ENCODE measurements at regions not wholly inside any gene's neighbourhood (a gene's known extent, or its start where the extent isn't known, plus 50 kb on each side); places are given as distances from the start of the nearest gene placed in this dataset.
"Not testable (repeated sequence)": the region's sequence is repeated elsewhere in the genome, so short reads cannot be mapped to it uniquely, and the experiment has no call there.

DNA sequence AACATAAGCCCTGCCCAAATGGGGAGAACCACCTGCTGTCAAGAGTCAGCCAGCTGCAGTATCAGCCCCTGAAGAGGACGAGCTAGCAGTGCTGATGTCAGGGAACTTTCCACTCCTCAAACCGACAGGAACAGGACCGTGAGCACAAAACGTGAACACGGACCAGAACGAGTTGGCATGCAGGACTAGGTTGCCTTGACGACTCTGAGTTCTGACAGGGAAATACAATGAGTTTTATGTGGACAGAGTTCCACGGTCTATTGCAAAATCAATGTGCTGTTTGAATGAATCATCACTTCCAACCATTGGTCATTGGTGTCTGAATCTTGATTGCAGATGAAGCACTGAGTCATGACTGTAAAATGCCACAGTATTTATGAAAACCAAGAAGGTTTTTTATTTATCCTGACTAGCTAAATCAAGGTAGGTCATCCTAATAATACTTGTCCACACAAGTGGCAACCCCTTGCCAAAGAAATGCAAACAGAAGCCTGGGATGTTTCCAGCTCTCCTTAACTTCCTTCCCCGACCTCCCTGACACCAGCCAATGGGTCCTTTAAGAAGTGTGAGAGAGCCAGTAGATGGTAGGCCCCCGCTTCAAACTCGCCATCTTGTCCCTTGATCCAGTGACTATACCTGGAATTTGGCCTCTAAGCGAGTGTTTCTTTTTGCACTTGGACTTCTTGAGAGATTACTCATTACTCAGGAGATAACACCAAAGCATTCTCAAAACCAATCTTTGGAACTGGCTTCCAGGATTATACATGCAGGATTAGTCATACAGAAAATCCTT is 119.6 kb downstream of the ASB7 start:
- peak; percentile 99 for DNase-seq (ENCODE audit: low spot score)

GRCh38 chr15:100722551-100723314 is 120.3 kb downstream of the ASB7 start:
- no peak for DNase-seq (ENCODE audit: low spot score)

GRCh38 chr15:100723315-100723801 is 121.0 kb downstream of the ASB7 start:
- DNase-seq (ENCODE audit: low spot score): peak; percentile 59

- DNase-seq (ENCODE audit: low spot score): peak; percentile 58
Measured at GRCh38 chr15:100725121-100726069, 123.0 kb downstream of the ASB7 start.

DNA sequence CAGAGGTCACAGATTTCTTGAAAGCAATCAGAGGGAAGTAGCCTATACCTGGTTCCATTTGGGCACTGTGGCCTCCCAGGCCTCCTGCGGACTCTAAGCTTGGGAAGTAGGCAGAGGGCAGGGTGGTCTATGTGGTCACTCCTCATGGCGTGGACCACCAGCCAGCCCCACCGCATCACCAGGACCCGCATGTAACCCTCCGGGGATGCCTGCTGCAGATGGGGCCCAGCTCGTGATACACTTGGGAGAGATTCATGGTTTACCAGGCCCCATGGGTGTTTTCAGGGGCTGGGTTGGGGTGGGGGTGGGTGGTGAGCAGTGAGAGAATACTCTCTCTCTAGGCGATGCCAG is 123.7 kb downstream of the ASB7 start:
- no peak for DNase-seq (ENCODE audit: low spot score)

DNA sequence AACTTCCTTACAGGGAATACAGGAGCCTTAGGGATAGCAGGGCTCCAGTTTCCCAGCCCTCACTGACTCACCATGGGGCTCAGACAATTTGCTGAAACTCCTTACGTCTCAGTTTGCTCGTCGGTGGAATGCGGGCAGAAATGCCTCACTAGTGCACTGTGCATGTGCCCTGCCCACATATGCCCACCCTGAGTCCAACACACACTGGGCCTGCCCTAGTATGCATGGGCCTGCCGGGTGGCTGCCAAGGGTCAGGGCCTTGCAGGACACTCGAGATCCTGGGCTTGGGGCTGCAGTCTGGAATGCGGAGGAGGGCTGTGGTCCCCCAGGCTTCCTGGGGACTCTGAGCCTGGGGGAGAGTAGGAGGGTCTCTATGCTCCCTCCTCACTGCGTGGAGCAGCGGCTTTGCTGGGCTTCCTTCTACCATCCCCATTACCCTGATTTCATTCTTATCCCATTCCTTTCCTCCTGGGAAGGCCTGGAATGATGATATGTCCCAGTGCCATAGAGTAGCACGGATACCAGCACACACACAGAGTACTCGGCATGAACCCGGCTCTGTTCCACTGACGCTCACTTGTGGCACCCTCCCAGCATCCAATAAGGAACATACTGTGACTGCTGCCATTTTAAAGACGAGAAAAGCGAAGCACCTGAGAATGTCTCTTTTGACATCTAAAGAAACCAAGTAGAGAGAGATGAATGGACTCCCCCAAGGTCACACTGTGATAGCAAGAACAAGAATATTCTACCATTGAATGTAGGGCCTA is 124.2 kb downstream of the ASB7 start:
- no peak for DNase-seq (ENCODE audit: low spot score)

DNA sequence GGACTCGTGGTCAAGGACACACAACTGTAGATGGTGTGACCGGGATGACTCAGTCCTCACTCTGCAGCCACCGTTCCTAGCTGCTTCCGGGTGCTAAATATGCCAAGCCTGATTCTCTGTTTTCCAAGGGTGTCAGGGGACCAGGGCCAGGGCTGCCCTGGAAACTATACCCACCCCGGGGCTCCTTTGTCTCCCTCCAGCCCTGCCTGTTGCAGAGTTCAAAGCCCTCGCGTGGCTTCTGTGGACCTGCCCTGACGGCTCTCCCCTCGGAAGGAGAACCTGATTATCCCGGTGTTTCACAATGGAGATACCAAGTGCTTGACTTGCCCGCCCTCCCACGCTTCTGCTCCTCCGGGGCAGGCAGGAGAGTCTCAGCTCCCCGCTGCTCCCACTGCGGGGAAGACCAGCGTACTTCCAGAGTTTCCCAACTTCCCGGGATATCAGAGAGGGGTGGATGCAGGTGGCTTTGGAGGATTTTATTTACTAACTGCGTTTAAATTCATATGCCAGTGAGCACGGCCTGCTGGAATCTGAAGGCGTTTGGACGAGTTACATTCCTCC is 125.0 kb downstream of the ASB7 start:
- DNase-seq (ENCODE audit: low spot score): peak; percentile 54

DNA sequence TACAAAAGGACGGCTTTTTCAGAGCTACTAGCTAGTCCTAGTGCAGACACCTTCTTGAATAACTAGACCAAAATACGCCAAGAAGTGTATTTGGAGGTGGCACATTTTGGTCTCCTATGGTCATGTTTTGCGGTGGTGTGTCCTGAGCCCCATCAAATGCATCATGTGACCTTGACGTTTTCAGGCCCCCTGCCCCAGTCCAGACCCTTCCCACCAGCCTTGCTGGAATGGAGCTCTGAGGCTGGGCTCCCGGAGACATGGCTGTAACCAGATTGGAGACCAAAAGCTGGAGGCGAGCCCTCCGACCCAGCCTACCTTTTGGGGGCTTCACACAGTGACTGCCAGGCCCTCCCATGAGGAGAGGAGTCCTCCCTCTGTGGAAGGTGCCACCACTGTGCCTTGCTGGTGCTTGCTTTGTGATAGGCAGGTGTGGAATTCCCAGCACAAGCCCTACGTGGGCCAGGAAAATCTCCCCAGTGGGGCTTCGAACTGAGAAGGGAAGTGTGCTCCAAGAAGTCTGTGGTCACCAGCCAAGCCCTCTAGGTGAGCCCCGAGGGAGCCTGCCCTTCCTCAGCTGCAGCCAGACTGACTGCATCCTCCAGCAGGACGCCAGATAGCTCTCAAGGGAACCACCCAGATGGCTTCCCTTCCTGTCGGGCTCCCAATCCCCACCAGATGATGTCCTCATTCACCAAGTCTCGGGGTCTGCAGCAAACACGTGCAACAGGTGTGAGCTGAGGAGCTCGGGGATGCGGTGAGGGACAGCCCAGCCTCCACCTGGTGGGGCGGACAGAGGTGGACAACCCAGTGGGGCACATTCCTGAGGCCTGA is 126.2 kb downstream of the ASB7 start:
- no peak for DNase-seq (ENCODE audit: low spot score)

DNA sequence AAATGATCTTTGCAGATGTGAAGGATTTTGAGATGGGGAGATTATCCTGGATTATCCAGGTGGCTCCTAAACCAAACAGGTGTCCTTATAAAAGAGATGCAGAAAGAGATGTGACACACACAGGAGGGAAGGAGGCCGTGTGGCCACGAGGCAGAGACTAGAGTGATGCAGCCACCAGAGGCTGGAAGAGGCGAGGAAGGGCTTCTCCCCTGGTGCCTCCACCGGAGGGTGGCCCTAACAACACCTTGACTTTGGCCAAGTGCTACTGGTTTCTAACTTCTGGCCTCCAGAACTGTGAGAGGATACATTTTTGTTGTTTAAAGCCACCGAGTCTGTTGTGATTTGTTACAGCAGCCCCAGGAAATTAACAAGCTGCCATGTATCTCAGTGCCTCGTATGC is 127.1 kb downstream of the ASB7 start:
- no peak for DNase-seq (ENCODE audit: low spot score)

DNA sequence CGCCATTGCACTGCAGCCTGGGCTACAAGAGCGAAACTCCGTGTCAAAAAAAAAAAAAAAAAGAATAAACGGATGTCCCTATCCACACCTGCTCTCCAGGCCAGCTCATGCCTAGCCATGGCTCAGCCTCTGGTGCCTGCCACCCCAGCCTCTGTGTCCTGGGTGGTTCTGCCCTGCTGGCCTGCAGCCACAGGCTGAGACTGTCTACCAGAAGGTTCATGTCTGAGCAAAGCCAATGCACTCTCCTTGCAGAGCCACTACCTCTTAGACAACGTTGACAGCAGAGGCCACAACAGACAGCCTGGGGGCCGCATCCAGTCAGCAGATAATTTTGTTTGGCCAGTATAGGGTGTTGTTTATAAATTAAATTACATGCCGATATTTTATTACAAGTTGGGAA is 127.7 kb downstream of the ASB7 start:
- DNase-seq (ENCODE audit: low spot score): no peak

DNA sequence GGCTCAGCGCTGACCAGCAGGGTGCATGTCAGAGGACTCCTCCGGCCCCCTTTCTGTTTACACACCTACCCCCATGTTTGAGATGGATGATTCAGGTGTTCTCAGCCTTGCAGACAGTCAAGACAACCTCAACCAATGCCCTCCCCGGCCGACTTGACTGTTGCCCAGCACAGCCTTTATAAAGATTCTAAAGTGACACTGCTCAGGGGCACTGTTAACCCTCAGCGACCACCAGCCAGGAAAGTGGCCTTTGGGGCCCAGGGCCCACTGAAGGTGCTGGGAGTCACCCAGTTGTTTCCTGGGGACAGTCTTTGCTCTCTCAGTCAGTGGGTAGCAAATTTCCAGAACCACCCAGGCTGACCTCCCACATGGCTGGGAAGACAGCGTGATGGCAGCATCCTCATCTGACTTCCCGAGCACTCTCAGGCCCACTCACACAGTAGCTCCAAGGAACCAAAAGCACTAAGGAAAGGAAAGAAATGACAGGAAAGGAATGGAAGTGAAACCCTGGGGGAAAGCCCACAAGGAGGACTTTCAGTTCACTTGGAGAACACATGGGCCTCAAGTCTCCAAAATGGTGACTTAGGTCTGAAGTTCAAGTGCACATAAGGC is 128.4 kb downstream of the ASB7 start:
- no peak for DNase-seq (ENCODE audit: low spot score)

DNA sequence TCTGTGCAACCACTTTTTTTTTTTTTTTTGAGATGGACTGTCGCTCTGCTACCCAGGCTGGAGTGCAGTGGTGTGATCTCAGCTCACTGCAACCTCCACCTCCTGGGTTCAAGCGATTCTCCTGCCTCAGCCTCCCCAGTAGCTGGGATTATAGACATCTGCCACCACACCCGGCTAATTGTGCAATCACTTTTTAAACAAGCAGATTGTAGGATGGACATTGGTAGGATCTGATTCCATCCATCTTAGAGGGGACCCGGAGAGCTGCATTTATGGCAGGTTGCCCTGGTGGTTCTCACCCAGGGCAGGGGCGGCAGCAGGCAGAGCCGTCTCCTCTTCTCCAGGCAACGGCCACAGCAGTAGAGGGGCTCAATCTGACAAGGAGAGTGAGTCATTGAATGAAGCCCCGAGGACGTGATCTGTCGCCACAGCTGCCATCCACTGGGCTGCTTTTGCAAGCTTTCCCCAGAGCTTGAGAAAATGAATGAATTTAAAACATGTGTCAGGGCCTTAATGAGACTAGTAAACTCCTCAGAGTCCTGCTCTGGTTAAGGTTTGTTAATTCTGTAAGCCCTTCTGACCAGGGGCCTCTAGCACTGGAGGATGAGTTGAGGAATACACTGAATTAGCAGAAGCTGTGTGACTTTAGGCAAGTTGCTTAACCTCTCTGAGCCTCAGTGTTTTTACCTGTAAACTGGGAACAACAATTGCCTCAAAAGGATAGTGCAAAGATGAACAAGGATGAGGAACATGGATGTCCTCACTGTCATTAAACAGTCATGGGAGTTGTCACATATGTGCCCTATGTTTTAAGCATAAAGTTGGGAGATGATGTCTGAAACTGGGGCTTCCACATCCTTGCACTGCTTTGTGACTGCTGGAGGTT is 129.1 kb downstream of the ASB7 start:
- DNase-seq (ENCODE audit: low spot score): no peak

DNA sequence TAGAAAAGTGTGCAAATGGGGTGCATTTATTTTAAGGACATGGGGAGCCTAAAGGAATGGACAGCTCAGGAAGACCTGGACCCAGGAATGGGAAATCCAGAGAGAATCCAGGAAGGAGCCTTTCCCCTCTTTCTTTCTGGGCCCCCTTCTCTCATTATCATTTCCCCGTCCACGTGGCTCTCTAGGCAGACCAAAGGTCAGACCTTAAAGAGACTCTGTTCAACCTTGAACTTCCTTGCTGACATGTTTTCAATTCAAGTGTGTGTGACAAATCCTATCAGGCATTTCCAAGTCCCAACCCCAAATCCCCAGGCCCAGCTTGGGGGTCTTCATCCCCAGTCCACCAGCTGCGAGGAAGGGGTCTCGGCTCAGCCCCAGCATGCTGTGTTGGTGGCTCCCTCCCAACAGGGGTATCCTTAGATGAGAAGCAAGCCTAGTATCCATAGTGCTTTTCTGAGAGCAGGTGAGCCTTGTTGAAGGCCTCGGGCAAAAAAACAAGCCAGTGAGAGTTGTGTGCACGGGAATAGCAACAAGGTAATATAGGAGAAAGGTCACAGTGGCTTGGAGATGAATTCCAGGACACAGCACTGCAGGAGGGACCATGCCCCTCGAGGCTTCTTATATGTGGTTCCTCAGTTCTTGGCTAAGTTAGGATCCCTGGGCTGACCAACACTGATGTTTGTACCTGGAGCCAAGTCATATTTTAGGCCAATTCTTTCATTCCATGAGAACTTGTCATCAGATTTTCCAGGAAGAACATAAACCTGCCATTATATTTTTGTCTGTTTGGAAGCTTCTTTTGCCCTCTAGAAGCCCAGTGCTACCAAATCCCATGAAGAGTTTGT is 130.0 kb downstream of the ASB7 start:
- no peak for DNase-seq (ENCODE audit: low spot score)

DNA sequence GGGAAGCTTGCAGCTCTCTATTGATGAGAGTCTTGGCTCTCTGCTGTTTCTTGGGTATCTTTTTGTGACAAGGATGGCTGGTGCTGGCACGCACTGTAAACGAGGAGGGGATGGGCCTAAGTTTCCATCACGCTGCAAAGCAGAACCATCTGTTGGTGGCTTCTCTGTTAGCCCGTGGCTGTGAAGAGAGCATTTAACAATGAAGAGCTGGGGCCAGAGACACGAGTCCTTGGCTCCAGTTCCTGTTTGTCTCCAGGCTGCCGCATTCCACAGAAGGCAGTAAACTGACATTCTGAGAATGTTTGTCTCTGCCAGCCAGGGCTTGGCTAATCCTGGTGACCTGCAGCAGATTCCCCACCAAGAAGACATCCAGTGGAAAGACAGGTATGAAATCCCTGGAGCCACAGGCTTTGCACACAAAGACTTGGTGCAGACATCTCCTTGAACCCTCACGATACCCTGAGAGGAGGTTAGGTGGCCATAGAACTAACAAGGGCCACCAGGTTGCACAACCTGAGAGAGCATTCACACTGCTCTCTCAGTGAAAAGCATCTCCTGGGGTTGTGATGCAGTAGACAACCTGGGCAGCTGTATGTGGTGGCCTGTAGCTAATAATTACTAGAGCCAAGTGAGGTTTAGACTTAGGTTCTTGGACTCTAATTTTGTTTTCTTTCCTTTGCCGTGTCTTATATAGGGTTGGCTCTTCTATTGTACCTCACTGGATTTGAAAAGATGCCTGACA is 130.9 kb downstream of the ASB7 start:
- no peak for DNase-seq (ENCODE audit: low spot score)

DNA sequence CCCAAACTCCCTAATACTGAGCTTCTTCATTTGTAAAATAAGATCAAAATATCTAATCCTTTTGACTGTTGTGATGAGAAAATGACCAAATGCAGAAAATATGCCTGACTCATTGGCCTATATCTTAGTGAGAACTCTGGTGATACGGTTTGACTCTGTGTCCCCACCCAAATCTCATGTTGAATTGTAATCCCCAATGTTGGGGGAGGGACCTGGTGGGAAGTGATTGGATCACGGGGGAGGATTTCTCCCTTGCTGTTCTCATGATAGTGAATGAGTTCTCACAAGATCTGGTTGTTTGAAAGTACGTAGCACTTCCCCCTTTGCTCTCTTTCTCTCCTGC is 131.4 kb downstream of the ASB7 start:
- DNase-seq (ENCODE audit: low spot score): not testable (repeated sequence)

- no peak for DNase-seq (ENCODE audit: low spot score)
Measured at GRCh38 chr15:100734586-100734985, 132.2 kb downstream of the ASB7 start.

Data from SW480 (cell line).